GM12873 (cell line): ENCODE measurements at regions not wholly inside any gene's neighbourhood (a gene's known extent, or its start where the extent isn't known, plus 50 kb on each side); places are given as distances from the start of the nearest gene placed in this dataset.

Experiments used
- TF ChIP-seq, protein P1 (sequence below): IDR thresholded peaks from 2 replicates; pipeline ENCODE4 v1.5.1; 2012; ENCODE audit warnings: low read depth, mild to moderate bottlenecking, moderate library complexity, low read length, control low read depth; ENCODE audit not compliant: insufficient read depth; ENCODE audit errors: missing control alignments

DNA sequence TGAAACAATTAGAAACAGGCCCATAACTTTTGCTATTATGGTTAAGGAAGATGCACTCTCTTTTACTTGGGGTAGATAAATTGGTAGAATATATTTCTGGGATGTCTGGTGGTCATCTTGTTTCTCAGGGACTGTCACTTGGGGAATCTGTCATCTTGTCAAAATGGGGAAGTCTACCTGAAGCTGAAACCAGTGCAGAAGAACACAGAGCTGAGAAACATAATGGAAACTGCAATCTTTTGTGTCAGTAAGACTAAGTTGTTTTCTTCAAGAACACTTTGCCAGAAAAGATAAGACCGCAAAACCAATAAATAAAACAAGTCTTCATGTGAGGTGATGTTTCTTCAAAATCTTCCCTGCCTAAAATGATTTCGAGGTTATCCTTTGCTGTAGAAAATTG, 92.0 kb downstream of the NAA11 start:
- TF ChIP-seq, protein P1, sequence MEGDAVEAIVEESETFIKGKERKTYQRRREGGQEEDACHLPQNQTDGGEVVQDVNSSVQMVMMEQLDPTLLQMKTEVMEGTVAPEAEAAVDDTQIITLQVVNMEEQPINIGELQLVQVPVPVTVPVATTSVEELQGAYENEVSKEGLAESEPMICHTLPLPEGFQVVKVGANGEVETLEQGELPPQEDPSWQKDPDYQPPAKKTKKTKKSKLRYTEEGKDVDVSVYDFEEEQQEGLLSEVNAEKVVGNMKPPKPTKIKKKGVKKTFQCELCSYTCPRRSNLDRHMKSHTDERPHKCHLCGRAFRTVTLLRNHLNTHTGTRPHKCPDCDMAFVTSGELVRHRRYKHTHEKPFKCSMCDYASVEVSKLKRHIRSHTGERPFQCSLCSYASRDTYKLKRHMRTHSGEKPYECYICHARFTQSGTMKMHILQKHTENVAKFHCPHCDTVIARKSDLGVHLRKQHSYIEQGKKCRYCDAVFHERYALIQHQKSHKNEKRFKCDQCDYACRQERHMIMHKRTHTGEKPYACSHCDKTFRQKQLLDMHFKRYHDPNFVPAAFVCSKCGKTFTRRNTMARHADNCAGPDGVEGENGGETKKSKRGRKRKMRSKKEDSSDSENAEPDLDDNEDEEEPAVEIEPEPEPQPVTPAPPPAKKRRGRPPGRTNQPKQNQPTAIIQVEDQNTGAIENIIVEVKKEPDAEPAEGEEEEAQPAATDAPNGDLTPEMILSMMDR, result no peak

DNA sequence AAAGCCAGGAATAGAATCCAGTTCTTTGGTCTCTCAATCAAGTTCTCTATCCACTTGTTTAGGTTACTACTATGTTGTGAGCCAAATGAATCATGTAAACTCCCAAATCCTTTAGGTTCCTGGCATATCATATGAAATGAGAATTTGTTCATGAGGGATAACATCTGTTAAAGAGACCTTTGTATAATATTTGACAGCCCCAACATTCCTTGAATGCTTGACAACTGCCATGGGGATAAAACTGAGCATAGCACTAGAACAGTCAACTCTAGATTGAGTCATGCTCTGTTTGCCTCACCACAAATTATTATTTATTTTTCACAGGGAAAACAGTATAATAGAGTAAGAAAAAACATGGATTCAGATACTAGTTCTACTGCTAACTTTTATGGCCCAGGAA, 93.3 kb downstream of the NAA11 start:
- TF ChIP-seq, protein P1, result no peak

DNA sequence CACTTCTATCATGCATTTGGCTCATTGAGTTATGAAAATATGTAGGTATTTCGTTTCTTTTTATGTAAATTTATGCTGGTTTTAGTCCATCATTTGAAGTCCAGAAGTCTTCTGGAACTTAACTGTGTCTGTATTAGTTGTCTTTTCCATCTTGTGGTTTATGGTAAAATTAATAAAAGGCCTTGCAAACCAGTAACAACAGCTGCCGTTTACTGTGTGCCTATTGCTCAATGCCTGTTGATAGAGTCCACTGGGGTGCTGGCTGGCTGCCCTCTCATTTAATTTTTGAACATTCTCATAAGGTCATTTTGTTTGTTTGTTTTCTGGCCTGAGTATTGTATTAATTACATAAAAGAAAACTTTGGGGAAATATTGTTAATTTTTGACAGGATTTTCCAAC, 98.0 kb downstream of the NAA11 start:
- TF ChIP-seq, protein P1, result no peak

DNA sequence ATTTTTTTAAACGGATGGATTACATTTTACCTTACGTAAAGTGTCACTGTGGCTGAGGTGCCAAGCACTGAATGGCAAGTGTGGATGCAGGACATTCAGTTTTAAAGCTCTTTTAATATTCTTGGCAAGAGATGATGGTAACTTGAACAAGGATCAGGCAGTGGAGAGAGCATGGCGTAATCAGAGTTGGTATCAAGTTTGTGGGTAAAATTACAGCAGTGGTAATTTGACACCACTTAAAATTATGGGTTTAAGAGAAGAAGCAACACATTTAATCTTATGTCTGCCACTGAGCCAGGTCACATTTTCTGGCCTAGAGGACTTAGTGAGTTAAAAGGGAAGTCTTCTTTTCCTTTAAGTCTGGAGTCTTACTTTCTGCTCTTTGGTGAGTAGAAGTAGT, 100.5 kb downstream of the NAA11 start:
- TF ChIP-seq, protein P1, result no peak

DNA sequence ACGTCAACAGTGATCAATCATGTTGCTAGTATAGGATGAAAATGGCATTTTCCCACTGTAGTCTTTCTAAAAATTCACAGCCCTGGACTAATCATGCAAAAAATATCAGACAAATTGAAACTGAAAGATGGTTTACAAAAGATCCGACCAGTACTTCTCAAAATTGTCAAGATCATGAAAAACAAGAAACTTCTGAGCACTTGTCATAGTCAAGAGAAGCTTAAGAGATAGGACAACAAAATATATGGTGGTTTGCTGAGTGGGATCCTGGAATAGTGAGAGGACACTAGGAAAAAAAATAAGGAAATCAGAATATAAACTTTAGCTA, 101.1 kb downstream of the NAA11 start:
- TF ChIP-seq, protein P1, result no peak

DNA sequence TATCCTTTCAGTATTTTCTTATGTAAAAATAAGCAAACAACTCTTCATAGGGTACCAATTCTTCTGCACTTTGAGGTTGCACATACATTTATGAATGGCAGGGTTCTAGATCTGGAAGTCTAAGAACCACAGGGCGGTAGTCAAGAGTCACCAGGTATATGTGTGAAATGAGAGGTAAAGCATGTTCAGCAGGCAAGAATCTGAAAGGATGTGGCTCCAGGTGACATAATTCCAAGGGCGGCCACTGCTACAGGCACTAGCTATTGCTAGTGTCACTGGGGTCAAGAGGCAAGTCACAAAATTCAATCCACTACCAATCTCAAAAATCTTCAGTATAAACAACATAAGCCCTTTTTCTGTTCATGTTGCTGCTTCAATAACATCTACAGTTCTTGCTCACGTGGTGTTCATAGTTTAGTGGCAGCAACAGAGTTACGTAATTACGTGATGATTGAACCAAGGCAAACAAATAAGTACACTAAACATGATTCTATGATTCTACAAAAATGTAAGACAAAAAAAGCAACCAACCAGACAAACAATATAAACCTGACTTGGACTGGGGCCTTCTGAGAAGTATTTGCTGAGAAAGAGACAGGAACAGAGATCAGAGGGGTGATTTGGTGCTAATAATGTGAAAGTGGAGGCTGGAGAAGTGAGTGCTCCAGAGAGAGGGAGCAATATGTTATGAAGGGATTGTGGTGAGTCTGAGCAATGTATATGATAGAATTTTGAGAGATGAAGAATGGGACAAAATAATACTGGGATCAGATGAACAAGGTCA, 101.7 kb downstream of the NAA11 start:
- TF ChIP-seq, protein P1, result no peak

DNA sequence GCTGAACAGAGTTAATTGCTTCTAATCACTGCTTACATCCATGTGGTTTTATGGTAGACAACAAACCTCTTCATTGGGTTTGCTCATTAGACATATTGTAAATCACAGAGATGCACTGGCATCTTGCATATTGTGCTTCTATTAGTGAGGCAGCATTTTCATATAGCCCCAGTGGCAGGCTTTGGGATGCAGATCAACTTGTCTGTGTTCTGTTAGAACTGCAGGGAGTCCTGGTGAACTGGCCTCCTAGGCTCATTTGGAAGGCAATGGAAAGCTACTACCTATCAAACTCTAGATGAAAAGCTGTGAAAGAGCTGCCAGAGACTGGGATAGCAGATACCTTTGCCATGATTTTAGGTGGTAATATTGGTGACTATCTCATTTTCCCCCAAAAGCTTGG, 108.8 kb downstream of the NAA11 start:
- TF ChIP-seq, protein P1, result no peak
